RWPE1 (cell line): ENCODE measurements at regions not wholly inside any gene's neighbourhood (a gene's known extent, or its start where the extent isn't known, plus 50 kb on each side); places are given as distances from the start of the nearest gene placed in this dataset.
"Not testable (repeated sequence)": the region's sequence is repeated elsewhere in the genome, so short reads cannot be mapped to it uniquely, and the experiment has no call there.

ENCODE experiments used
- CTCF ChIA-PET: fragments of 350-600 bp; sonication (Branson Sonifier 250); formaldehyde crosslinking; extraction: SDS; loops from one replicate; lab custom pipeline; 2021; lab: Yijun Ruan, JAX
- POLR2A ChIA-PET: fragments of 400-600 bp; formaldehyde crosslinking; extraction: SDS; loops from one replicate; lab custom pipeline; 2020; ENCODE audit warnings: antibody characterized with exemption; ENCODE audit not compliant: low non-redundant PET; lab: Yijun Ruan, JAX
- DNase-seq: peaks from one replicate; pipeline ENCODE4 v3.0.0; 2012; ENCODE audit warnings: low spot score
- H3K27ac ChIP-seq: fragments of 450-650 bp; 2 replicates; pipeline ENCODE4 v1.5.1; 2017
- TF ChIP-seq, protein P1 (sequence below): fragments of 450-650 bp; conservative IDR thresholded peaks from 2 replicates; pipeline ENCODE4 v1.5.1; 2017; ENCODE audit warnings: low read depth, mild to moderate bottlenecking

DNA sequence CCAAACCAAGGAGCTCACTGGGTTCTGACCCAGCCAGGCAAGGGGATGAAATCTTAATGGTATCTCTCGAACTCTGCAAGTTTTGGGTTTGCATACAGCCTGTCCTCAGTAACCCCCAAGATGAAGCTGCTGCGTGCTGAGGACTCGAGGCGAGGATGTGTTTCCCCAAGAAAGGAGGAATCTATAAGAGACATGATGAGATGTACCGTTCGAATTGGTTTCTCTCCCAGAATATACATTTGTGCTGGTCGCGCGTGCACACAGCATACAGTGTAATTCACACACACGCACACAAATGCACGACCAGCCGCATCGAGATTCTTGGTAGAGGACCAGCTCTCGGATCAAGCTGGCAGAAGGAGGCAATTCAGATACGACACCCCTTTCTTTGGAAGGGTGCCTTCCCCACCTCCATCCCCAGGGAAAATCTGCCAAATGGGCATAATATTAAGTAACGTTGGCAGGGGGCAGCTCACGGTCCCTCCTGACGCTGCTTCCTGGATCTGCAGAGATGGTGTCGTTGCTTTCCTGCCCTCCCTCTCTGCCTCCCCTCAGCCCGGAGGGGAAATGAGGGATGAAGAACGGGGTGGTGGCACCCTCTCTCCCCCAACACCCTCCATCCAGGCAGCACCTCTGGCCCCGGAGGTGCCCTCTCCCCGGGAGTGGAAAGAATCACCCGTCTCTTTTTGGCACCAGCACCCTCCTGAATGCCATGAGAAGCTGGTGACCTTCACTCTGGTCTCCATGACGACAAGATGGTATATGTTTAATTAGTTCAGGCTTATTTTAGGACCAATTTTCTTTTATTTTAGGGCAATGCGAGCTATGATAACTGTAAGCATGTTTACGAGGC lies 310.2 kb downstream of the ZNF536 start:
- ChIA-PET CTCF (interaction anchor here (0.6 to 1.5 kb wide), 22 partner anchors 9 to 1899 kb away, joined by 3 to 14 read pairs (median 3); no protein-coding TSS in a partner anchor), POLR2A (no interaction called here)
- no peak overlapping the region for H3K27ac ChIP-seq
- no peak for DNase-seq
- TF ChIP-seq, protein P1, sequence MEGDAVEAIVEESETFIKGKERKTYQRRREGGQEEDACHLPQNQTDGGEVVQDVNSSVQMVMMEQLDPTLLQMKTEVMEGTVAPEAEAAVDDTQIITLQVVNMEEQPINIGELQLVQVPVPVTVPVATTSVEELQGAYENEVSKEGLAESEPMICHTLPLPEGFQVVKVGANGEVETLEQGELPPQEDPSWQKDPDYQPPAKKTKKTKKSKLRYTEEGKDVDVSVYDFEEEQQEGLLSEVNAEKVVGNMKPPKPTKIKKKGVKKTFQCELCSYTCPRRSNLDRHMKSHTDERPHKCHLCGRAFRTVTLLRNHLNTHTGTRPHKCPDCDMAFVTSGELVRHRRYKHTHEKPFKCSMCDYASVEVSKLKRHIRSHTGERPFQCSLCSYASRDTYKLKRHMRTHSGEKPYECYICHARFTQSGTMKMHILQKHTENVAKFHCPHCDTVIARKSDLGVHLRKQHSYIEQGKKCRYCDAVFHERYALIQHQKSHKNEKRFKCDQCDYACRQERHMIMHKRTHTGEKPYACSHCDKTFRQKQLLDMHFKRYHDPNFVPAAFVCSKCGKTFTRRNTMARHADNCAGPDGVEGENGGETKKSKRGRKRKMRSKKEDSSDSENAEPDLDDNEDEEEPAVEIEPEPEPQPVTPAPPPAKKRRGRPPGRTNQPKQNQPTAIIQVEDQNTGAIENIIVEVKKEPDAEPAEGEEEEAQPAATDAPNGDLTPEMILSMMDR: no peak

DNA sequence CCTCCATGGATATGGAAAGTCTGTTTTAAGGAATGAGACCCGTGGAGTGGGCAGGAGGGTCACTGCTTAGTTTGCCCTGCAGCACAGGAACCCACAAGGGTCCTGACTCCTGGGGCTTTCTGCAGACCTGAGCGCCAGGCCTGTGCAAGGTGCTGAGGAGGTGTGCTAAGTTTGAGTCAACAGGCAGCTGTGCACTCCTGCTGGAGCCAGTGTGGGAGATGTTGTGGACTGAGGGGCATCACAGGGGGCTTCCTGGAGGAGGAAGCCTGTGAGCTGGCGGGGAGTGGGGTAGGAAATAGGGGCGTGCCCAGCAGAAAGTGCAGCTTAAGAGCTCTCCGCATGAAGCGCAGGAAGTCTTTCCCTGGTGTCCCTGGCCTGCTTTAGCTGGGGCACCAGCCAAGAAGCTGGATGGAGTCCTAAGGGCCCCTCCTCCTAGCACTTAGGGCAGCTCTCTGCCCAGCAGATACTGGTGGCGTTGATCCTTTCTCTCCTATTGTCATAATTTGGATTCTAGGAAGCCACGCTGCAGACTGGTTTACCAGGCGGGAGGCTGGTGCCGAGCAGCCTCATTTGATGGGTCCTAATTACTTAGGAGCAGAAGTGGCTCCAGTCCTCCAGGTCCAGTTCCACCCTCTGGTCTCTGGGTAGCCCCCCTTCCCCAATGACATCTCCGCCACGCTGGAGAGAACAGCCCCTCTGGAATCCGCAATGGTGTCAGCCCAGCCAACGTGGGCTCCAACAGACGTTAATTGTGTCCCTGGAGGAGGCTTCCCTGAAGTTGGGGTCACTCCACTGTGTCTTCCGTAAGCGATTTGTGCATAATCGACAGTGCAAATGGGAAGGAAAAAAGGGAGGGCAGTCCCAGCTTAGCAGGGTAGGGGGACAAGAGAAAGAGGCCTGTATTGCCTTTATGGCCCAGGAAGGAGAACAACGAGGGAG lies 309.2 kb downstream of the ZNF536 start:
- ChIA-PET POLR2A (no interaction called here), CTCF (interaction anchor here (0.5 kb wide), 1 partner anchor 978 kb away, joined by 3 read pairs; no protein-coding TSS in a partner anchor)

DNA sequence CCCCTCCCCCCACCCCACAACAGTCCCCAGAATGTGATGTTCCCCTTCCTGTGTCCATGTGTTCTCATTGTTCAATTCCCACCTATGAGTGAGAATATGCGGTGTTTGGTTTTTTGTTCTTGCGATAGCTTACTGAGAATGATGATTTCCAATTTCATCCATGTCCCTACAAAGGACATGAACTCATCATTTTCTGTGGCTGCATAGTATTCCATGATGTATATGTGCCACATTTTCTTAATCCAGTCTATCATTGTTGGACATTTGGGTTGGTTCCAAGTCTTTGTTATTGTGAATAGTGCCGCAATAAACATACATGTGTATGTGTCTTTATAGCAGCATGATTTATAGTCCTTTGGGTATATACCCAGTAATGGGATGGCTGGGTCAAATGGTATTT lies 308.2 kb downstream of the ZNF536 start:
- H3K27ac ChIP-seq, DNase-seq, POLR2A ChIA-PET, CTCF ChIA-PET: not testable (repeated sequence)

More for the DNA sequence above, 309.2 kb downstream of the ZNF536 start:
- TF ChIP-seq, protein P1: no peak
- no peak overlapping the region for H3K27ac ChIP-seq
- no peak for DNase-seq

DNA sequence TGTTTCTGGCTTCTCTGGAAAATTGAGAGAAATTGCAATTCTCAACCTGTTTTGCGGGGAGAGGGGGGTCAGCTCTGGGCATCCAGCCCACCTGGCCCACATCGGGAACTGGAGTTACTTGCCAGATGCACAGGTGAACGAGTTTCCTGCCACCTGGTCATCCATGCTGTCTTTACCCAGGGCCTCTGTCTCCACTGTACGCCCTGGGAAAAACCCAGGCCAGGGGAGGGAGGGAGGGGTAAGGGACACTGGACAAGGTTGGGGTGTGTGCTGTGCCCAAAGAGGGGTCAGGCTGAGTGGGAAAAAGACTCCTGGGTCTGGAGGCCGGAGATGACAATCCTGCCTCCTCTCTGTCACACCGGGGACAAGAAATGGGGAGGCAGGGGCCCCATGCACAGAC lies 307.6 kb downstream of the ZNF536 start:
- no peak for DNase-seq
- POLR2A ChIA-PET: no interaction called here
- TF ChIP-seq, protein P1: no peak
- no peak overlapping the region for H3K27ac ChIP-seq
- CTCF ChIA-PET: no interaction called here

DNA sequence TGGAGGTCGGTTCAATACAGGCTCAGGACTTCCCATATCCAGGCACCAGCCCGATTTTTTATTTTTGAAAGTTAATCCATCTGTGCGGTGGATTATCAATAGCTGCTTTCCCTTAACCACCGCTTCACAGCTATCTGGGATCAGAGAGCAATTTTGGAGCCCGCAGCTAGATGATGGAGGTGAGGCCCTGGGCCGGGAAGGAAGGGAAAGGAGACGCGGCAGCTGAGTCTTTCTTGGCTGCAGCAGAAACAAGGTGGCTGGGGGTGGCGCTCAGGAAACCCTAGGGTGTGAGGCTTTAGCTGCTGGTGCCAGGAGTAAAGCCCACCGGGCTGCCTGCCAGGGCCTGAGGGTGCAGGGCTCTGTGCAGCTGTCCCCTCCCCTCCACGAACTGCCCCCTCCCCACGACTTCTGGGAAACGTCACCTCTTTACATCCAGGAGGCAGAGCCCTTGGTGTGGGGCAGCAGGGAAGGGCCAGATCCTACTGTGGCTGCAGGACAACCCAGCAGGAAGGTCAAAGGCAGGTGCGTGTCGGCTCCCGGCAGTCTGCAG lies 307.0 kb downstream of the ZNF536 start:
- POLR2A ChIA-PET: no interaction called here
- TF ChIP-seq, protein P1: no peak
- DNase-seq: no peak
- H3K27ac ChIP-seq: no peak overlapping the region
- CTCF ChIA-PET: interaction anchor here (0.6 to 0.7 kb wide), 3 partner anchors 78 to 913 kb away, joined by 3 to 4 read pairs (median 3); no protein-coding TSS in a partner anchor

DNA sequence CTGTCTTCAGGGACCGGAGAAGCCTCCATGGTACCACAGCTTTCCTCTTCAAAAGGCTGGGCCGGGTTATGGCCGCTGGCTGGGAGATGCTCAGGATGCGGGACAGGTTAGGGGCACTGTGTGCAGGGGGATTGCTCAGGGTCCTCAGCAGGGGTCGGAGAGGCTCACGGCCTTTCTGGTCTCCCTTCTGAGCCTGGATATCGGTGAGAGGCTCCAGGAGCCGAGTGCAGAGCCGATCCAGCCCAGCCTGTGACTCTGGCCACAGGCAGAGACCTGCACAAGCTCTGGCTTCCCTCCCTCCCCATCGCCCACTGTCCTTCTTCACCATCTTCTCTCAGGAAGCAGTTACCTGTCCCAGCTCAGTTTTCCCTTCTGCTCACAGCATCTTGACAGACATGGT lies 306.0 kb downstream of the ZNF536 start:
- no peak for DNase-seq
- ChIA-PET CTCF (interaction anchor here (0.7 to 0.8 kb wide), 2 partner anchors 8 to 485 kb away, joined by 3 to 4 read pairs; no protein-coding TSS in a partner anchor), POLR2A (no interaction called here)
- H3K27ac ChIP-seq: no peak overlapping the region
- TF ChIP-seq, protein P1: no peak
